Stimulated activated CD8-positive, alpha-beta memory T cell treated with anti-CD3 and anti-CD28 coated beads, Interleukin-4, amount 100 ng/mL, for 1 hour (primary cell): ENCODE measurements at regions not wholly inside any gene's neighbourhood (a gene's known extent, or its start where the extent isn't known, plus 50 kb on each side); places are given as distances from the start of the nearest gene placed in this dataset.
"Not testable (repeated sequence)": the region's sequence is repeated elsewhere in the genome, so short reads cannot be mapped to it uniquely, and the experiment has no call there.

Experiments used
- DNase-seq, 2 donors: peaks; one replicate each; pipeline ENCODE4 v3.0.0-alpha.2; 2020; ENCODE audit warnings: low read depth in 2 of 2, low spot score in 1 of 2

- DNase-seq: no peak
Measured at GRCh38 chr12:90512518-90512917, 442.5 kb downstream of the CCER1 start.

- no peak for DNase-seq
Measured at GRCh38 chr12:90510948-90511347, 444.0 kb downstream of the CCER1 start.

- no peak for DNase-seq
Measured at GRCh38 chr12:90504806-90505205, 450.2 kb downstream of the CCER1 start.

GRCh38 chr12:90502070-90502469 is 452.9 kb downstream of the CCER1 start:
- no peak for DNase-seq

GRCh38 chr12:90501412-90501811 is 453.6 kb downstream of the CCER1 start:
- DNase-seq: no peak

GRCh38 chr12:90499795-90500194 is 455.2 kb downstream of the CCER1 start:
- DNase-seq: no peak

- DNase-seq: no peak
Measured at GRCh38 chr12:90497923-90498545, 456.9 kb downstream of the CCER1 start.

- no peak for DNase-seq
Measured at GRCh38 chr12:90490355-90490754, 464.6 kb downstream of the CCER1 start.

GRCh38 chr12:90489141-90489540 is 465.8 kb downstream of the CCER1 start:
- no peak for DNase-seq

- no peak for DNase-seq
Measured at GRCh38 chr12:90485560-90485959, 469.4 kb downstream of the CCER1 start.

GRCh38 chr12:90484094-90484493 is 470.9 kb downstream of the CCER1 start:
- DNase-seq: no peak

GRCh38 chr12:90481748-90482147 is 473.2 kb downstream of the CCER1 start:
- no peak for DNase-seq

- DNase-seq: no peak
Measured at GRCh38 chr12:90479237-90479636, 475.7 kb downstream of the CCER1 start.

- DNase-seq: no peak
Measured at GRCh38 chr12:90473831-90474230, 481.1 kb downstream of the CCER1 start.

GRCh38 chr12:90460681-90461080 is 494.3 kb downstream of the CCER1 start:
- no peak for DNase-seq

- DNase-seq: no peak
Measured at GRCh38 chr12:90456248-90456647, 498.7 kb downstream of the CCER1 start.

GRCh38 chr12:90455756-90456155 is 499.2 kb downstream of the CCER1 start:
- no peak for DNase-seq

- no peak for DNase-seq
Measured at GRCh38 chr12:90449611-90450010, 505.4 kb downstream of the CCER1 start.

- DNase-seq: not testable (repeated sequence)
Measured at GRCh38 chr12:90443466-90443865, 511.5 kb downstream of the CCER1 start.

GRCh38 chr12:90441431-90441830 is 513.5 kb downstream of the CCER1 start:
- DNase-seq: no peak

- DNase-seq: no peak
Measured at GRCh38 chr12:90428881-90429280, 526.1 kb downstream of the CCER1 start.

GRCh38 chr12:90428465-90428864 is 526.5 kb downstream of the CCER1 start:
- no peak for DNase-seq

- no peak for DNase-seq
Measured at GRCh38 chr12:90423965-90424364, 531.0 kb downstream of the CCER1 start.

- DNase-seq: no peak
Measured at GRCh38 chr12:90410962-90411361, 544.0 kb downstream of the CCER1 start.
